ENCODE measurements at regions not wholly inside any gene's neighbourhood (a gene's known extent, or its start where the extent isn't known, plus 50 kb on each side); places are given as distances from the start of the nearest gene placed in this dataset.

DNA sequence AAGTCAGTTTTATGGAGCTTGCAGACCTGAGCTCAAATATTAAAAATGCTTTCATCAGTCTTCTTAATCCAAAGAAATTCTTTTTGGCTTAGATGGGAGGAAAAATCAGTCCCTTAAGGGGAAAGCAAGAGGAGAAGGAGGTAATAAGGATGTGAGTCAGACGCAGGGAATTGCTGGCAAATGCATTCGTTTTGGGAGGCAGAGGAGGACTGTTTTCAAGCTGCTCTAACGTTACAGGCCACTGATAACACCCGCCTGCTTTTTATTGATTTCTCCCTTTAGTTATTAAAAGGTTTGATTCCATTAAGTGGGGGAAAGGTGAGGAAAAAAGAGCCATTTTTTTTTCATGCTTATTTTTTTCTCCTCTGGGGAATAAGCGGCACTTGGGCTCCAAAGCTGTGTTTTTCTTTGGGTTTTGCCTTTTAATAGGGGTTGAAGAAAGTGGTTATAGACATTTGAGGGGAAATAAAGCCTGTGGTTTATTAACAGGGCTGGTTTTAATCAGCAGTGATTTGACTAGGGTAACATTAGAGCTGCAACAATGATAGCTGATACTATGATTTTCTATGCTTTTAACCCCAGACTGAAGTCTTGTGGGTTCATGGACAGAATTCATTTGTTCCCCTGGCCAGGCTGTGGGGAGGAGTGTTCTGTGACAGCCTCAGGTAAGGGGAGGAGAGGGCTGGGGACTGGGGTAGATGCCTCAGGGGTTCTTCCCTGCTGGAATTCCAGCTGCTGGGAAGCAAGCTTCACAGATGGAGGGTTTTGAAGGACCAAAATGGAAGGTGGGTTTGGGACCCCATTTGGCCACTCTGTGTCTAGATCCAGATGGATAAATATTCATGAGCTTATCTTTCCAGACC is 225.2 kb downstream of the GAS1 start:
- no peak for FAIRE-seq

DNA sequence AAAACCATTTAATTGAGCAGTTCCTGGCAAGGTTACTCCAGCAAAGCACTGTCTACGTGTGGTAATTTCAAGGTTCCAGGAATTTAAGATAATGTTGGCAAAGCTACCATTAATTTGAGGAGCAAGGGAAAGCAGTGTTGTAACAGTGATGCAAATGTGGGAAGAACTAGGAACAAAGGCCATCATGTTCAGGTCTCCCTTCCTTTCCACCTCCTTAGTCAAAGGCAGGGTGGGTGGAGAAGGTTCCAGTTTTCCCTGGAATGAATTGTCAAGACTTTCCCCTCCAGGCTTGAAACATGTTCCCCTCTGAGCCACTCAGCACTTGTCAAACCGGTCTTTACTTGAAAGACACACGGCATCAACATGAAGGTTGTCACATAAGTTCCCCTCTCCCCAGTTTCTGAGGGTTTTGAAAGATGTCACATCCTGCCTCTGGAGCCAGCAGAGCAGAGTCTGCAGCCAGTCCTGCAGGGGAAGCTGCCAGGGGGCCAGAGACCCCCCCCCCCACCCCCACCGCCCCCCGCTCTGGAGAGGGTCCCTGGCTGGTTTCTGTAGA is 226.0 kb downstream of the GAS1 start:
- no peak for FAIRE-seq

DNA sequence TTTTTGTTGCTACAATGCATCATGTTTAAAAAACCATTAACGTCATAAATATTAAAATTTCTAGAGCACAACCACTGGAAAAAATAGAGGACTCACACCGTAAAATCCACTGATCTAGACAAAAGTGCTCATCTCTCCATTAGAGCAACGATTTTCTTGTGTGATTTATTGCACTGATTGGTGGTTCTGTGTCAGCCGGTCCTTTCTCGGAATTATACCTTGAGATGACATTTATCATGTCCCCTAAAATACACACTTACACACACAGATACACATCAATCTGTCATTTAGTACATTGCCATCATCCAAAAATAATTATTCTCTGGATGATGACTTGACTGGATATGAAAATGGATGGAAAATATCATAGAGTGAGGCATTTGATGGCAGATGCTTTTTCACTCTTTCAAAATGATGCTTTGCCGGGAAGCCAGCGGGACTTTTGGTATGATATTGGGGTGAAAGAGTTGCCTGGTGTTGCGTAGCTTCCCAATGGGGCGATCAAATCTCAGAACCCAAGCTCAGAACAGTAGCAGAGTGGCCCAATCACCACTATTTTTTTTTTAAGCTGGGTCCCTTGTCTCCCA is 226.6 kb downstream of the GAS1 start:
- no peak for FAIRE-seq

- FAIRE-seq: no peak
Measured at GRCh38 chr9:86718388-86719049, 228.8 kb downstream of the GAS1 start.

GRCh38 chr9:86716326-86716922 is 230.9 kb downstream of the GAS1 start:
- FAIRE-seq: no peak

DNA sequence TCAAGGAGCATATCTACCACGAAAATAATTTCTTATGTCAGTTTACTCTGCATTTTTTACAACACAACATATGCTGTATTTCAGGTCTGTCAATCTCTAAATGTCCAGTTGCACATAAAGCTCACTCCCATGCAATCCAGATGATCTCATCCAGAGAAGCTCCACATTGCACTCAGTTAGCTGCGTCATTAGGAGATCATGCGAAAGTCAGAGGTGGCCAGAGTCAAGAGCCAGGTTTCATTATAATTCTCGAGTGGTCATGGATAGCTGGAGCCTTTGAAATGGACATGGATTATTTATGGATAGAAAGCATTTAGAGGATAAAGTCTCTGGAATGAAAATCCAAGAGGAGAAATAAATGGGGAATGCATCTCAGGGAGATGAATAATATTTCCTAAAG is 232.3 kb downstream of the GAS1 start:
- FAIRE-seq: no peak

DNA sequence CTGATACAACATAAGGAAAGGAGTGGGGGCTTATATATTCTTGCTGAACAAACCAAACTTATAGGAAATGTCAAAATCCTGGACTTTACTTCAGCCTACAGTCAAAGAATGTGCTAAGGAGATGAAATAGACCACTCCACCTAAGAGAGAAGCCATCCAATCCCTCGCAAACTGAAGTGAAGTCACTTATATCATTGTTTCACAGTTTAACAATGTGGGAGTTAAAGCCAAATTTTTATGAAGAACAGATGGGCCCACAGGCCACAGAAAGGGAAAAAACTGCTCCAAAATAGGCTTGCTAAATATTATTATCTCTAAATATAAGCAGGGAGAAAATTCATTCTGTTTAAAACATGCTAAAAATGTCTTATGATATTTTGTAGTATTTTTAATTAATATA is 233.3 kb downstream of the GAS1 start:
- no peak for FAIRE-seq

GRCh38 chr9:86713470-86713869 is 233.8 kb downstream of the GAS1 start:
- no peak for FAIRE-seq

- no peak for FAIRE-seq
Measured at GRCh38 chr9:86708918-86709835, 238.1 kb downstream of the GAS1 start.

GRCh38 chr9:86707932-86708510 is 239.3 kb downstream of the GAS1 start:
- FAIRE-seq: no peak

DNA sequence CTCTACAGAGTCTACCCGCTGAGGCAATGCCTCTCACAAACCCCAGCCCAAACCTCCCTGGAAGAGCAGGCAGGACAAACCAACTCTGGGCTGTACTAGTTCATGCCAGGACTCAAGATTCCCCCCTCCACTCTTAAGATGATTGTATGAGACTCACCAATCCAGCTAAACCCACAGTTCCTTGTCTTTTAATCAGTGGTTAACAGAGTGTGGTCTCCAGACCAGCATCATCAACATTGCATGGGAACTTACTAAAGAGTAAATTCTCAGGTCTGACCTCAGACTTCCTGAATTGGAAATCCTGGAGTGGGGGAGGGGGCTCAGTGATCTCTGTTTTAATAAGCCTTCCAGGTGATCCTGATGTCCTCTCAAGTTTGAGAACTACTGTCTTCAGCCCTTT is 240.9 kb downstream of the GAS1 start:
- FAIRE-seq: no peak

DNA sequence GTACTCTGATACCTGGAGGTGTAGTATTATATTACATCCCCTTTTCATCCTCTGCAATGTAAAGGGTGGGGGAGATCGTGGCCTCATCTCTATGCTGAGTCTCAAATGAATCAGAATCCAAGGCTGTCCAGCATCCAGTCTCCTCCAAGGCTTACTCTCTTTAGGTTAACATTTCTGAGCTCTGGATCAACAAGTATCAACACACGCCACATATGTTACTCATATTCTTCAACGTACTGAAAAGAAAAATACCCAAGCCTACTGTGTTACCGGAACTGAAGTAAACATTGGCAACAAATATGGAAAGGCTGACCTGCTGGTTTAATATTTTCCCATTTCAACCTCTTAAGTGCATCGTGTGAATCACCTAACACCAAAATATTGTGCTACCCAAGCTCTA is 241.8 kb downstream of the GAS1 start:
- FAIRE-seq: no peak

GRCh38 chr9:86703346-86703745 is 244.0 kb downstream of the GAS1 start:
- FAIRE-seq: no peak

GRCh38 chr9:86700629-86701028 is 246.7 kb downstream of the GAS1 start:
- no peak for FAIRE-seq

DNA sequence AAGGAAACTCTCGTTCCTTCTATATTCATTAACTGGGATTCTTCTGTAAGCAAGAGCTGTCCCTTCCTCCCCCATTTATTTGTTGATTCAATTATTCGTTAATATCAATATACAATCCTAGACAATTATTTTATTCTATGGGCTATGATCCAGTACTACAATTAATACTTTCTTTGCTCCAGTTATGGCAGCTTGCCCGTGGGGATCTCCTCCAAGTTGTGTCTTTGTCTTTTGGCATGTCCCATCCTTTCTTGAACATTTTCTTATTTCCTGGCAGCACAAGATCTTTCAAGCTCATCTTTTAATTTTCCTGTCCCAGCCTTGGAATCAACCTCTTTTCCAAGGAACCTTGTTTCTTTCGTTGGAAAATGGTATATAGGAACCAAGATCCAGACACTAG is 249.3 kb downstream of the GAS1 start:
- FAIRE-seq: no peak

GRCh38 chr9:86697213-86697612 is 250.1 kb downstream of the GAS1 start:
- no peak for FAIRE-seq

GRCh38 chr9:86695910-86696424 is 251.3 kb downstream of the GAS1 start:
- no peak for FAIRE-seq

DNA sequence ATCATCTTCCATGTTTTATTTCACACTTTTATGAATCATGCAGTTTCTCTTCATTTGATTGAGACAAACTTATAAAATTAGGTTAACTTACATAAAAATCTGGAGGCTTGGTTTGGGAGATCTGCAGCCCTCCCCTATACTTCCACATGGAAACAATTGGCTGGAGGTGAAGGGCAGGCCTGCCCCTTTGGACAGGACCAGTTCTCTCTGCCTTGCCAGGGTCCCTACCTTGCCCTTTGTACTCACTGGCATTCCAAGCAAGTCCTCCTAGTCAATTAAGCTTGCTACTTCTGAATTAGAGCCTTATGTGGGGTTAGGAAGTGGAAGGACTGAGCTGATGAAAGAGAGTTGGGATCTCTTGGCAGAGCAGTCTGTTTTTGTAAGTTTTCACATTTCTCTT is 257.3 kb downstream of the GAS1 start:
- FAIRE-seq: no peak

DNA sequence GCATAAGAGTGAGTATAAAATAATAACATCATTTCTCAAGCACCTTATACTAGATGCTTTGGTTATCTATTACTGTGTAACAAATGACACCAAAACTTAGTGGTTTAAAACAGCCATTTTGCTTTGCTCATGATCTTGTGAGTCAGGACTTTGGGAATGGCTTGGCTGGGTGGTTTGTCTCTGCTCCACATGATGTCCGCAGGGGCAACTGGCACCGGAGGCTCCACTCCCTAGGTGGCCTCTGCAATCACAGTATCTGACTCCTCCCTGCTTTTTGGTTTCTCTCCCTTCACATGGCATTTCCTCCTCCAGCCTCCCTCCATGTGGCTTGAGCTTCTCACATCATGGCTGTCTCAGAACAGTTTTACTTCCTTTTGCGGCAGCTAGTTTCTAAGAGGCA is 259.5 kb downstream of the GAS1 start:
- FAIRE-seq: no peak

DNA sequence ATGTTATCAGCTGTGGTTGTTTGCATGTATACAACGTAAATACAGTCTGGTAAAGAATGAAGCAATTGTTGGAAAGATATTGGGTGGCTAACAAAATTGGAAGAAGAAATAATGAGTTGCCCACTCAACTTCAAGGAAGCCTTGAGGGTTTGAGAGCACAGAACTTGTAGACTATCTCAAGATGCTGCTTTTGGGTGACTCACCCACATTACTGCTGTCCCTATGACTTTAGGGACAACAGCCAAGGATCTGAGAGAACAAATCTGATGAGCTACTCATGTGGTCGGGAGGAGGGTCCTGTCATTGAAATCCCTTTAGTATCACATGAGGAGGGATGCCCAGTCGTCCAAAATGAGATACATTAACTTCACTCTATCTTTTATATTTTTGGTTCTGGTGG is 261.8 kb downstream of the GAS1 start:
- FAIRE-seq: no peak

GRCh38 chr9:86684148-86684547 is 263.2 kb downstream of the GAS1 start:
- FAIRE-seq: no peak

GRCh38 chr9:86682240-86682639 is 265.1 kb downstream of the GAS1 start:
- no peak for FAIRE-seq
